Activated CD4-positive, alpha-beta memory T cell treated with anti-CD3 and anti-CD28 coated beads for 36 hours (primary cell): ENCODE measurements at regions not wholly inside any gene's neighbourhood (a gene's known extent, or its start where the extent isn't known, plus 50 kb on each side); places are given as distances from the start of the nearest gene placed in this dataset.
A peak's percentile ranks its signal among the peaks of the same experiment; 100 is the strongest.
"Not testable (repeated sequence)": the region's sequence is repeated elsewhere in the genome, so short reads cannot be mapped to it uniquely, and the experiment has no call there.

Experiments
- CTCF ChIA-PET: fragments of 350-600 bp; sonication (Branson Sonifier 250); formaldehyde crosslinking; loops from one replicate; lab custom pipeline; 2021; ENCODE audit warnings: antibody characterized with exemption, inconsistent platforms; lab: Charles Lee
- POLR2A ChIA-PET: fragments of 350-600 bp; sonication (Branson Sonifier 250); formaldehyde crosslinking; loops from one replicate; lab custom pipeline; 2021; ENCODE audit warnings: antibody characterized with exemption; lab: Charles Lee
- DNase-seq: peaks from one replicate; pipeline ENCODE4 v3.0.0-alpha.2; 2020
- H3K27ac Mint-ChIP-seq: one replicate; pipeline ENCODE4 v1.8.0; 2021; ENCODE audit warnings: mixed read lengths
- H3K27me3 Mint-ChIP-seq: one replicate; pipeline ENCODE4 v1.8.0; 2021; ENCODE audit warnings: mixed read lengths
- H3K36me3 Mint-ChIP-seq: one replicate; pipeline ENCODE4 v1.8.0; 2021; ENCODE audit warnings: mixed read lengths
- H3K4me1 Mint-ChIP-seq: one replicate; pipeline ENCODE4 v1.8.0; 2021; ENCODE audit warnings: low read depth, mixed read lengths
- H3K4me3 Mint-ChIP-seq: one replicate; pipeline ENCODE4 v1.8.0; 2021; ENCODE audit warnings: mild to moderate bottlenecking, mixed read lengths
- H3K9me3 Mint-ChIP-seq: one replicate; pipeline ENCODE4 v1.8.0; 2021; ENCODE audit warnings: mixed read lengths
- intact Hi-C: fragments of 100-400 bp; cut with micrococcal nuclease; formaldehyde crosslinking; loops from one replicate; pipeline ENCODE4 v1.15.1; 2023

DNA sequence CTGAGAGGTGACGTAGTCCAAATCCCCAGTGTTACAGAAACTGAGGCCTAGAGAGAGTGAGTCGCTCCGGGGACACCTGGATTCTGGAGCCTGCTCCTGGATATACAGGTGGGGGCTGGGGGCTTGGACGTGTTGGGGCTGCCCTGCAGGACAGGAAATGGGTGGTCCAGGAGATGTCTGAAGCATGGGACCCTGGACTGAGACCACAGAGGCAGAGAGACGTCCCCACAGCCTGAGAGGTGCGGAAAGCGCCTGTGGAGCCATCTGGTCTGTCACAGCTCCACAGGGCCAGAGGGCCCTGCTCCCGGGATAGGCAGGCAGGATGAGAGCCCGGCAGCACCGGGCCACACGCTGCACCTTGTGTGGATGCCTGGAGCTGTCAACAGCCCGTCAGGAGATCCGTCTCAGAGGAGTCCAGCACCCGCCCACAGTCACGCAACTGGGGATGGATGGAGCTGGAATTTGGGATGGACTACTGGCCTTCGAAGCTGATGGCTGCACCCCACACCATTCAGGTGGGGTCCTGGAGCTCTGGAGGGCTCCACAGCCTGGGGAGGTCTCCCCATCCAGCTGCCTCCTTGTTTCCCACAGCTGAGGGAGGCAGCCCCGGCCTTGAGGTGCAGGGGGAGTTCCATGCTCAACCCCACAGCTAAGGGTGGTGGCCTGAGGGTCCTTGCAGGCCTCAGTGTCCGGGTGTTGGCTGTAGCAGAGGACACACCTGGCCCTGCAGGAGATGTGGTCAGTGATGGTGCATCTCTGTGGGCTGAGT lies 303.0 kb downstream of the NDUFA10 start:
- Mint-ChIP-seq H3K4me1 (no peaks in the 10 kb centered on the region), H3K9me3 (no peaks in the 10 kb centered on the region), H3K27me3 (no peaks in the 10 kb centered on the region), H3K27ac (no peak overlapping the region), H3K4me3 (no peak overlapping the region), H3K36me3 (no peaks in the 10 kb centered on the region)
- intact Hi-C loops, result no loop called here
- CTCF ChIA-PET, result no interaction called here
- peak; percentile 4 for DNase-seq
- POLR2A ChIA-PET, result no interaction called here

DNA sequence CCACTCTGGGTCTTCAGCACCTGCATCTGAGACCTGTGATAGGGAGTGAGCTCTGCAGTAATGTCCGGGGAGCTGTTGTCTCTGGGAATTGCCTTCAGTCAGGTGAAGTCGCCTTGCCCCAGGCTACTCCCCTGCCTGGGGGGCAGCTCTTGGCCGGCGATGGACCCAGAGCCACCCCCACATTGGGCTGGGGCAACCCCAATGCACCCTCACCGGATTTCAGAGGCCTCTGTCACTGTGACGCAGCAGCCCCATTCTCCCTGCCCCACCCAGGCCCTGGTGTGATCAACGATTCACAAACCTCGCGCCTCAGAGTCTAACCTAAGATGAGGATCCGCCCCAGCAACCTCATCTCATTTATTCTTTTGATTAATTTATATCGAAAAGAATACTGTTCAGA lies 303.6 kb downstream of the NDUFA10 start:
- intact Hi-C loops, result no loop called here
- POLR2A ChIA-PET, result no interaction called here
- Mint-ChIP-seq H3K27ac (no peak overlapping the region), H3K4me3 (no peak overlapping the region), H3K27me3 (no peaks in the 10 kb centered on the region), H3K4me1 (no peaks in the 10 kb centered on the region), H3K9me3 (no peaks in the 10 kb centered on the region), H3K36me3 (no peaks in the 10 kb centered on the region)
- CTCF ChIA-PET, result no interaction called here
- DNase-seq, result peak; percentile 3

DNA sequence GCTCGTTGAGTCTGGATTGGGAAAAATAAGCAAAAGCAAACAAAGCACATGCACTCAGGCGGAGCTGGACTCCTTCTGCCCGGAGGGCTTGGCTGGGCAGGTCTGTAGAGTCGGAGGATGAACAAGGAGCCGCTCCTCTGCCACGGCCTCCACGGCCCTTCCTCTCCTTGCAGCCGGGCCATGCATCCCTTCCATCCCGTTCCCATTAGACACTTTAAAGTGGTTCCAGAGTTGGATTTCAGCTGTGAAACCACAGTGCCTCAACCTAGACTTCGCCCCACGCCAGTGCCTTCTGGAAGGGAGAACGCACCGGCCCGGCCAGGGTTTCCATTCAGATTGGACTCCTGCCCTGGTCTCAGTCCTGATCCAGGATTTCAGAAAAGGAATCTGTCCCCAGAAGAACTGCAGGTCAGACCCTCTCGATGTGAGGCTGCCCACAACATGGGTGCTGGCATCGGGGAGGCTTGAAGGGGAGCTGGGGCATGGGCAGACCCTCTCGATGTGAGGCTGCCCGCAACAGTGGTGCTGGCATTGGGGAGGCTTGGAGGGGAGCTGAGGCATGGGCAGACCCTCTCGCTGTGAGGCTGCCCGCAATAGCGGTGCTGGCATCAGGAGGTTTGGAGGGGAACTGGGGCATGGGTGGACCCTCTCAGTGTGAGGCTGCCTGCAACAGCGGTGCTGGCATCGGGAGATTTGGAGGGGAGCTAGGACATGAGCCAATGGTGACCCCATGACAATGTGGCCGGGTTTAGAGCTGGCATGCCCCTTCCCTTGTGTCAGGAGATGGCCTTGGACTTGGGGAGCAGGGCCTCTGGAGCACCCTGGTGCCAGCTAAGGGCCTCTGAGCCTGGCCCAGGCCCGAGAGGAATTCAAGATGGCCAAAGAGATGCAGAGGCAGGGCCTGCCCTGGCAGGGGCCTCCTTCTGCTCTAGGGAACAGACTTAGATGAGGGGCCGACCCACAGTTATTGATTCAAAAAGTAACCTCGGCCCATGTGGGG lies 304.5 kb downstream of the NDUFA10 start:
- no peak overlapping the region for H3K4me3 Mint-ChIP-seq
- peaks cover 2% of the 10 kb centered on the region for H3K9me3 Mint-ChIP-seq
- H3K4me1 Mint-ChIP-seq, result no peaks in the 10 kb centered on the region
- peak; percentile 5 for DNase-seq
- no peaks in the 10 kb centered on the region for H3K36me3 Mint-ChIP-seq
- H3K27ac Mint-ChIP-seq, result no peak overlapping the region
- ChIA-PET POLR2A (no interaction called here), CTCF (no interaction called here)
- no peaks in the 10 kb centered on the region for H3K27me3 Mint-ChIP-seq
- intact Hi-C loops, result no loop called here

DNA sequence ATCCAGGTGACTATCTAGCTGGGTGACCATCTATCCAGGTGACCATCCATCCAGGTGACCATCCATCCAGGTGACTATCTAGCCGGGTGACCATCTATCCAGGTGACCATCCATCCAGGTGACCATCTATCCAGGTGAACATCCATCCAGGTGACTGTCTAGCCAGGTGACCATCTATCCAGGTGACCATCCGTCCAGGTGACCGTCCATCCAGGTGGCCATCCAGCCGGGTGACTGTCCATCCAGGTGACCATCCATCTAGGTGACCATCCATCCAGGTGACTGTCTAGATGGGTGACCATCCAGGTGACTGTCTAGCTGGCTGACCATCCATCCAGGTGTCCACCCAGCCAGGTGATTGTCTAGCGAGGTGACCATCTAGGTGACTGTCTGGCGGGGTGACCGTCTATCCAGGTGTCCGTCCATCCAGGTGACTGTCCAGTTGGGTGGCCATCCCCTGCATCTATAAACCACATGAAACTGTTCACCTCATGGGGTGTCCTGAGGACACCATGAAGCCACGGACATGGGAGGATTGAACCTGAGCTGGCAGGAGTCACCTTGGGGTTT lies 305.3 kb downstream of the NDUFA10 start:
- intact Hi-C loops, result no loop called here

DNA sequence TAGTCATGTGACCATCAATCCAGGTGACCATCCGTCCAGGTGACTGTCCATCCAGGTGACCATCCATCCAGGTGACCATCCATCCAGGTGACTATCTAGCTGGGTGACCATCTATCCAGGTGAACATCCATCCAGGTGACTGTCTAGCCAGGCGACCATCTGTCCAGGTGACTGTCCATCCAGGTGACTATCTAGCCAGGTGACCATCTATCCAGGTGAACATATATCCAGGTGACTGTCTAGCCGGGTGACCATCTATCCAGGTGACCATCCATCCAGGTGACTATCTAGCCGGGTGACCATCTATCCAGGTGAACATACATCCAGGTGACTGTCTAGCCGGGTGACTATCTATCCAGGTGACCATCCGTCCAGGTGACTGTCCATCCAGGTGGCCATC lies 306.2 kb downstream of the NDUFA10 start:
- peak; percentile 5 for DNase-seq
- H3K9me3 Mint-ChIP-seq, intact Hi-C loops, H3K4me3 Mint-ChIP-seq, H3K27ac Mint-ChIP-seq, H3K36me3 Mint-ChIP-seq, CTCF ChIA-PET, POLR2A ChIA-PET, H3K27me3 Mint-ChIP-seq, H3K4me1 Mint-ChIP-seq: not testable (repeated sequence)

More for the DNA sequence above, 305.3 kb downstream of the NDUFA10 start:
- peaks cover 2% of the 10 kb centered on the region for H3K9me3 Mint-ChIP-seq
- H3K36me3 Mint-ChIP-seq, result peaks cover 2% of the 10 kb centered on the region
- POLR2A ChIA-PET, result no interaction called here
- H3K27ac Mint-ChIP-seq, result no peak overlapping the region
- DNase-seq, result peak; percentile 6
- CTCF ChIA-PET, result no interaction called here
- no peak overlapping the region for H3K4me3 Mint-ChIP-seq
- no peaks in the 10 kb centered on the region for H3K4me1 Mint-ChIP-seq
- H3K27me3 Mint-ChIP-seq, result no peaks in the 10 kb centered on the region

DNA sequence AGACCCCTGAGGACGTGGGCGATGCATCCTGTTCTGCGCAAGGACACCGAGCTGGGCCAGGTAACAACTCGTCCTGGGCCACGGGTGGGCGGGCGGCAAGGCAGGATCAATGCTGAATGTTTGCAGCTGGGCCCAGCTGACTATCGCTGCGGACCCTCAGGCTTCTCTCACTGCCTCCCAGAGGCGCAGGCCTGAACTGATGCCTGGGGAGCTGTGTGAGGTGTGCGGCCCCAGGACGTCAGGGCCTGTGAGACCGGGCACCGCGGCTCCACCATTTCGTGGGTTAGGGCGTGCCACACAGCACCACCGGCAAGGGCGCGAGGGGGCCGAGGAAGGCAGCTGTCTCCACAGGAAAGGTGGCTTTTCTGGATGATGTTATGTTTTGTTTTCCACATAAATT lies 307.4 kb downstream of the NDUFA10 start:
- intact Hi-C loops, result no loop called here
- Mint-ChIP-seq H3K4me3 (no peak overlapping the region), H3K27ac (no peak overlapping the region), H3K36me3 (peaks cover 12% of the 10 kb centered on the region), H3K4me1 (no peaks in the 10 kb centered on the region), H3K9me3 (peaks cover 20% of the 10 kb centered on the region), H3K27me3 (peaks cover 5% of the 10 kb centered on the region)
- POLR2A ChIA-PET, result no interaction called here
- CTCF ChIA-PET, result no interaction called here
- peak; percentile 4 for DNase-seq

DNA sequence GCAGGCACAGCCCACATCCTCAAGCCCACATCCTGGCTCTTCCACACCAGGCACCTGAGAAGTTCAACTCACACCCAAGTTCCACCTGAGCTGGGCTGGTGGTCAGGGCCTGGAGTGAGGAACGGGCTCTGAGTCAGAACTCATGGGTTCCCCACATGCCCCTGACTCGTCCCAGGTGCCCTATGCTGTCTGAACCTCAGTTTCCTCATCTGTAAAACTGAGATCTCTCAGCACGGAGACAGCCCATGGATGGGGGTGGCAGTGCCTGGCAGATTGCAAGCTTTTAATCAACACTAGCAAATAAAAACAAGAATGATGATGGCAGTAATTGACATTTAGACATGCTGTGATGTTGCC lies 307.8 kb downstream of the NDUFA10 start:
- no peak overlapping the region for H3K4me3 Mint-ChIP-seq
- no peak for DNase-seq
- H3K36me3 Mint-ChIP-seq, result peaks cover 14% of the 10 kb centered on the region
- intact Hi-C loops, result no loop called here
- ChIA-PET POLR2A (no interaction called here), CTCF (no interaction called here)
- H3K27ac Mint-ChIP-seq, result no peak overlapping the region
- no peaks in the 10 kb centered on the region for H3K4me1 Mint-ChIP-seq
- peaks cover 5% of the 10 kb centered on the region for H3K27me3 Mint-ChIP-seq
- H3K9me3 Mint-ChIP-seq, result peaks cover 23% of the 10 kb centered on the region

DNA sequence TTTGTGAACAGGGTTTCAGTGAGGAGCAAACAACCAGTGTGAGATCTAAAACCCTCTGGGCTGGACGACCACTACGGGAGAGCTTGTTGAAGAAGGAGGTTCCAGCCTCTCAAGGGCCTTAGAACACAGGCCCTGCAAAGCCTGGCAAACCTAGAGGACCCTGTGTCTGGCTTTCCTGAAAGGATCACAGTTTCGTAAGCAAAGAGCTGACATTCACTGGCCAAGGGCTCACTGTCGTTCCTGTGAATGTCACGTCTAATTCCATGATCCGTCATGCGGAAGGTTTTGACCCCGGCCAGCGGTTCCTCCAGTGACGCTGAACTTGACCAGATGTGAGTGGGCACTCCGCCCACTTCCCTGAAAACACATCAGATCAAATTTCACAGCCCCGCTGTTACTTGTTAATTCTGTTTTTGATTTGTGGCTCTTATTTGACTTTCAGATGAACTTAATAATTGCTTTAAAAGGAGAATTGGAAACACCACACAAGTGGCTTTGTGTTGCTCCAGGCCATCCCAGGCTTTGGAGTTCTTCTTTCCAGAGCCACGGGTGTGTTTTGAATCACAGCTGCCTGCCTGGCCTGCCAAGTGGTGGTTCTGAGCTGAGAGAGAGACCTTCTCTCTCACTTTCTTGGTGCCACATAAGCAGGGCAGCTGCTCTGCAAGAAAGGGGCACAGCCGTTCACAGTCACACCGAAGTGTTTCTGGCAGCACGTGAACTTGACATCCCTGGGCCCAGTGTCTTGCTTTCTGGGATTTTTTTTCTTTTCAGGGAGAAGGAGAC lies 308.4 kb downstream of the NDUFA10 start:
- H3K27ac Mint-ChIP-seq, result no peak overlapping the region
- peaks cover 14% of the 10 kb centered on the region for H3K36me3 Mint-ChIP-seq
- H3K9me3 Mint-ChIP-seq, result peaks cover 23% of the 10 kb centered on the region
- intact Hi-C loops, result no loop called here
- peak; percentile 5 for DNase-seq
- H3K4me1 Mint-ChIP-seq, result no peaks in the 10 kb centered on the region
- POLR2A ChIA-PET, result no interaction called here
- CTCF ChIA-PET, result no interaction called here
- no peak overlapping the region for H3K4me3 Mint-ChIP-seq
- H3K27me3 Mint-ChIP-seq, result peaks cover 6% of the 10 kb centered on the region

DNA sequence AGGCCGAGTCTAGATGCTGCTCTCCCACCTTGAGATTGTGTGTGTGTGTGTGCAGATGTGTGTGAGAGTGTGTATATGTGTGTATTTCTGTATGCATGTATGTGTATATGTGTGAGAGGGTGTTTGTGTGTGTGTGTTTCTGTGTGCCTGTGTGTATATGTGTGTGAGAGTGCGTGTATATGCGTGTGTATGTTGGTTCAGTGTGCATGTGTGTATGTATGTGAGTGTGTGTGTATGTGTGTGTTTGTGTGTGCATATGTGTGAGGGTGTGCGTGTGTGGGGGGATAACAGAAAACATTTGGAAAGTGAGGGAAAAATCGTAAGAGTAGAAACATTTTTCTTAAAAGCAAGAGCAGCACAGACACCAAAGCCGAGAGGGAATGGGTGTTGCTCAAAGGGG lies 309.1 kb downstream of the NDUFA10 start:
- H3K27me3 Mint-ChIP-seq, result peaks cover 9% of the 10 kb centered on the region
- H3K36me3 Mint-ChIP-seq, result peaks cover 14% of the 10 kb centered on the region
- no peaks in the 10 kb centered on the region for H3K4me1 Mint-ChIP-seq
- intact Hi-C loops, result no loop called here
- CTCF ChIA-PET, result no interaction called here
- H3K9me3 Mint-ChIP-seq, result peaks cover 23% of the 10 kb centered on the region
- POLR2A ChIA-PET, result no interaction called here
- no peak overlapping the region for H3K27ac Mint-ChIP-seq
- DNase-seq, result peak; percentile 1
- no peak overlapping the region for H3K4me3 Mint-ChIP-seq

DNA sequence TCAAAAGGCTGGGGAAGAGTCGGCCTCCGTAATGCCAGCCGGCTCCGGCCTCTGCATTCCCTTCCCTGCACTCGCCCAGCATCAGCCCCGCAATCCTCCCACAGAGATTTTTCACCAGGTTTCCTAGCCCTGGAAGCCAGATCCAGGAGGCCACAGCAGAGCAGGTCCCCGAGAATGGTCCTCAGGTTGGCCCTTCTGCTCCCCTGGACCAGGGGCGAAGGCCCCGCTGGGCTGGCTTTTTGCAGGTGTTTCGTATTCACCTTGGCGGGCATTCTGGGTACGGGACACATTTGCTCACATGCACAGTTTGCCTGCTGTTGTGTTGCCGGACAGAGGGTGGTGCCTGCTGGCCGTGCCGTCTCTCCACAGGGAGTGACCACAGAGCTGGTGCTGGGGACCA lies 309.5 kb downstream of the NDUFA10 start:
- CTCF ChIA-PET, result no interaction called here

DNA sequence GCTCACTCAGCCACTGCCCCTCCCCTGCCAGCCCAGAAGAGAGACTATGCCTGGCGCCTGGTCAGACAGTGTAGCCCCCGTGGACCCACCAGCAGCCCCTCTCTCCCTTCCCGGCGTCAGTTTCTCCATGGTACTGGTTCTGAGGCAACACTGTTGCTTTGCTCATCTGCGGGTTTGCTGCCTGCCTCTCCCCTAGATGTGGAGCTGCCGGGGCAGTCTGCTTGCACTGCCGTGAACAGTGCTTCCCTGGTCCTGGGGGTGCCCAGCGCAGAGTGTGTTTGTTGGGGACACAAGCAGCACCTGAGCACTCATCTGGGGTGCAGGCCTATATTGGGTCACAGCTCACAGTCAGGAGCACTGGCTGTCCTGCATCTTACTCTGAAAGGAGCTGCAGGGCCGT lies 309.9 kb downstream of the NDUFA10 start:
- intact Hi-C loops, result no loop called here
- Mint-ChIP-seq H3K4me1 (no peaks in the 10 kb centered on the region), H3K9me3 (peaks cover 23% of the 10 kb centered on the region), H3K4me3 (no peak overlapping the region), H3K27ac (no peak overlapping the region), H3K36me3 (peaks cover 14% of the 10 kb centered on the region), H3K27me3 (peaks cover 11% of the 10 kb centered on the region)
- DNase-seq, result peak; percentile 6
- CTCF ChIA-PET, result no interaction called here
- POLR2A ChIA-PET, result no interaction called here

More for the DNA sequence above, 309.5 kb downstream of the NDUFA10 start:
- intact Hi-C loops, result no loop called here
- Mint-ChIP-seq H3K36me3 (peaks cover 14% of the 10 kb centered on the region), H3K4me3 (no peak overlapping the region), H3K27ac (no peak overlapping the region), H3K27me3 (peaks cover 11% of the 10 kb centered on the region), H3K4me1 (no peaks in the 10 kb centered on the region), H3K9me3 (peaks cover 23% of the 10 kb centered on the region)
- peak; percentile 3 for DNase-seq
- POLR2A ChIA-PET, result no interaction called here

DNA sequence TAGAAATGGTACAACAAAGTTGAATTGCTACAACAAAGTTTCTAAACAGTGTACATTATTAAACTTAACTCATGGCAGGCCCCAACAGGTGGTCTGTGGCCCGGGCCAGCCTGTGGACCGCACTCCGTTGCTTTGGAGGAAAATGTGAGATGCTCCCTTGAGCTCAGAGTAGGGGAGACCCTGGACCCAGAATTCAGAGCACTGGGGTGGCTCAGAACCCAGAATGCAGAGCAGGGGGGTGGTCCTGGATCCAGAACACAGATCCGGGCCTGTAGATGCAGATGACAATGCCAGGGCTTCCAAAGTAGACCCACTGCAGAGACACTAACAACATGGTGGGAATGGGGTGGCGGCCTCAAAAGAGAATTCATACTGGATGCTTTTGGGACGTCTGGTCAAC lies 311.0 kb downstream of the NDUFA10 start:
- intact Hi-C loops, result no loop called here
- Mint-ChIP-seq H3K4me3 (no peak overlapping the region), H3K9me3 (peaks cover 23% of the 10 kb centered on the region), H3K27ac (no peak overlapping the region), H3K27me3 (peaks cover 11% of the 10 kb centered on the region), H3K4me1 (no peaks in the 10 kb centered on the region), H3K36me3 (peaks cover 14% of the 10 kb centered on the region)
- ChIA-PET POLR2A (no interaction called here), CTCF (no interaction called here)
- peak; percentile 1 for DNase-seq
